ENCODE measurements at regions not wholly inside any gene's neighbourhood (a gene's known extent, or its start where the extent isn't known, plus 50 kb on each side); places are given as distances from the start of the nearest gene placed in this dataset.

- H3K4me3 ChIP-seq (ENCODE audit: low read length) = no peak overlapping the region
- Mint-ChIP-seq H3K36me3 (ENCODE audit: low read depth) (no peaks in the 10 kb centered on the region), H3K9me3 (no peaks in the 10 kb centered on the region), H3K27ac (no peak overlapping the region), H3K27me3 (ENCODE audit: insufficient read depth) (no peaks in the 10 kb centered on the region), H3K4me1 (no peaks in the 10 kb centered on the region), H3K4me3 (no peak overlapping the region)
- no peaks in the 10 kb centered on the region for H3K4me1 ChIP-seq (ENCODE audit: control insufficient read depth, insufficient read depth, low read length)
- H3K9me3 ChIP-seq (ENCODE audit: control insufficient read depth, low read length) = no peaks in the 10 kb centered on the region
- H3K36me3 ChIP-seq (ENCODE audit: control insufficient read depth, insufficient read depth, low read length) = no peaks in the 10 kb centered on the region
- TF ChIP-seq CTCF (conservative IDR thresholded peaks at IDR 0.05) = no peak
- H3K27me3 ChIP-seq (ENCODE audit: control insufficient read depth, insufficient read depth, low read length, poor library complexity, severe bottlenecking) = no peaks in the 10 kb centered on the region
- DNase-seq = no peak
- no peak overlapping the region for H3K27ac ChIP-seq (ENCODE audit: low read depth, low read length)
- H3K9ac ChIP-seq (ENCODE audit: extremely low read depth, low read length, poor library complexity, severe bottlenecking) = no peak overlapping the region
- WGBS, 2 experiments (ENCODE audit: insufficient coverage in 1 of 2, insufficient read length in 1 of 2) = 90 to 100% methylated on average over 2 of the region's 2 CpGs
Observed at GRCh38 chr7:117974891-117975290, 101.7 kb upstream of the CTTNBP2 start.

GRCh38 chr7:117975476-117975875 is 102.2 kb upstream of the CTTNBP2 start:
- no peaks in the 10 kb centered on the region for H3K36me3 ChIP-seq (ENCODE audit: control insufficient read depth, insufficient read depth, low read length)
- H3K27ac Mint-ChIP-seq = no peak overlapping the region
- no peaks in the 10 kb centered on the region for H3K4me1 ChIP-seq (ENCODE audit: control insufficient read depth, insufficient read depth, low read length)
- no peak overlapping the region for H3K4me3 Mint-ChIP-seq
- H3K27me3 ChIP-seq (ENCODE audit: control insufficient read depth, insufficient read depth, low read length, poor library complexity, severe bottlenecking) = no peaks in the 10 kb centered on the region
- H3K27me3 Mint-ChIP-seq (ENCODE audit: insufficient read depth) = no peaks in the 10 kb centered on the region
- 90% methylated on average over 1 of the region's 1 CpG; no CpG with 5 or more reads in 1 of the 2 experiments for WGBS, 2 experiments (ENCODE audit: insufficient coverage in 1 of 2, insufficient read length in 1 of 2)
- no peak overlapping the region for H3K9ac ChIP-seq (ENCODE audit: extremely low read depth, low read length, poor library complexity, severe bottlenecking)
- H3K36me3 Mint-ChIP-seq (ENCODE audit: low read depth) = no peaks in the 10 kb centered on the region
- no peaks in the 10 kb centered on the region for H3K9me3 ChIP-seq (ENCODE audit: control insufficient read depth, low read length)
- no peak overlapping the region for H3K27ac ChIP-seq (ENCODE audit: low read depth, low read length)
- no peaks in the 10 kb centered on the region for H3K9me3 Mint-ChIP-seq
- no peak for DNase-seq
- H3K4me3 ChIP-seq (ENCODE audit: low read length) = no peak overlapping the region
- H3K4me1 Mint-ChIP-seq = no peaks in the 10 kb centered on the region
- TF ChIP-seq CTCF (conservative IDR thresholded peaks at IDR 0.05) = no peak

- TF ChIP-seq CTCF (conservative IDR thresholded peaks at IDR 0.05) = no peak
- Mint-ChIP-seq H3K4me1 (no peaks in the 10 kb centered on the region), H3K9me3 (no peaks in the 10 kb centered on the region), H3K4me3 (no peak overlapping the region), H3K27ac (no peak overlapping the region), H3K27me3 (ENCODE audit: insufficient read depth) (no peaks in the 10 kb centered on the region), H3K36me3 (ENCODE audit: low read depth) (no peaks in the 10 kb centered on the region)
- no peaks in the 10 kb centered on the region for H3K36me3 ChIP-seq (ENCODE audit: control insufficient read depth, insufficient read depth, low read length)
- H3K27me3 ChIP-seq (ENCODE audit: control insufficient read depth, insufficient read depth, low read length, poor library complexity, severe bottlenecking) = no peaks in the 10 kb centered on the region
- no peaks in the 10 kb centered on the region for H3K4me1 ChIP-seq (ENCODE audit: control insufficient read depth, insufficient read depth, low read length)
- H3K9me3 ChIP-seq (ENCODE audit: control insufficient read depth, low read length) = no peaks in the 10 kb centered on the region
- no peak overlapping the region for H3K4me3 ChIP-seq (ENCODE audit: low read length)
- 88 to 89% methylated on average over 2 to 3 of the region's 4 CpGs for WGBS, 2 experiments (ENCODE audit: insufficient coverage in 1 of 2, insufficient read length in 1 of 2)
- H3K9ac ChIP-seq (ENCODE audit: extremely low read depth, low read length, poor library complexity, severe bottlenecking) = no peak overlapping the region
- DNase-seq = no peak
- H3K27ac ChIP-seq (ENCODE audit: low read depth, low read length) = no peak overlapping the region
Observed at GRCh38 chr7:117979954-117980497, 106.8 kb upstream of the CTTNBP2 start.
